ENCODE measurements at regions not wholly inside any gene's neighbourhood (a gene's known extent, or its start where the extent isn't known, plus 50 kb on each side); places are given as distances from the start of the nearest gene placed in this dataset.
"Not testable (repeated sequence)": the region's sequence is repeated elsewhere in the genome, so short reads cannot be mapped to it uniquely, and the experiment has no call there.

DNA sequence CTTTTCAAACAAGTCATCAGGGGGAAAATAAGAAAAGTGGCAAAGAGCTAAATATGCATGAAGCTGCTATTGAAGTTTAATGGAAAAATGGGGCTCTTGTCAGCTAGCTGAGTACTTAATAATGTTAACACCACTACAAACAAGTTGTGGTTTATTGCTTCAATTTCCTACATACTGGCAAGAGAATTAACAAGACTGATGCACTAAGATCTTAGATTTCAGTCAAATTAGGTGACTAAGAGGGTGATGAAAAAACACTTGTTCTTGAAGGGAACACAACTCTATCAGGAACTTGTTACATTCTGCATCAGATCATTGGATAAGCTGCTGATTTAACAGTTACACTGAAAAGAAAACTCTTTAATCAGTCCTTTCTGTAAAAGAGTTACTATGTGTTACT, 234.6 kb upstream of the AFF2 start:
- no peak for DNase-seq (ENCODE audit: low spot score)

DNA sequence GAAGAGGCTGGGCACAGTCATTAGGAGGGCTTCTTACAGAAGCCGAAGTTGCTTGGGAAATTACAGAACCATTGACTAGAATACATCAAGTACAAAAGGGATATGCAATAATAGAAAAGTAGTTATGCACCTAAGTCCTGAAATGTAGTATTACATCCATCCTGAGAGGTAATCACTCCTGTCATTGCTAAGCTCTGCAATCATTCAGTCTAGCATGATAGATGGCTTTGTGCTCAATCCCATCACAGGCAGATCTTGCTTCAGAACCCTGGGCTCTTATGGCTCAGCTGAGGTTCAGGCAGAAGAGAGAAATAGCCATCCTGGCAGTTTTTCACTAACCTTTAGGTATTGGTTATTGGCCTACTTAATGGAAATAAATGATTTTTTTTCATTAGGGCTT, 231.7 kb upstream of the AFF2 start:
- DNase-seq (ENCODE audit: low spot score) = no peak

DNA sequence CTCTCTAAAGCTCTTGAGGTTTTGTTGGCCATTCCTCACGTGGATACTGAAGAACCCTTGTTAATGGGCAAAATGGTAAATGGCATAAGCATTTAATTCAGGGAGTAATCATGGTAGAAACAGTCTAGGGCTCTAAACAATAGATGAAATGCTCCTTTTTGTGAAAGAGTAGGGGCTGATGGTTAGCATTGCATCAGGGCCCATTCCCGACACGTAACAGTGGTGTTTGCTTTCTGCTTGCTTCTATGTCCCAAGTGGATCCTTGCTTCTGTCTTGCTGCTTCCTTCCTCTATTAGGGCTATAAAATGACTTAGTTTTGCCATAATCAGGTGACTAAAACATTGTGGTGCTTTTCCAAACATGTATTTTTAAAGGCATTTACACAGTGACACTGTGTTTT, 230.9 kb upstream of the AFF2 start:
- DNase-seq (ENCODE audit: low spot score) = no peak

DNA sequence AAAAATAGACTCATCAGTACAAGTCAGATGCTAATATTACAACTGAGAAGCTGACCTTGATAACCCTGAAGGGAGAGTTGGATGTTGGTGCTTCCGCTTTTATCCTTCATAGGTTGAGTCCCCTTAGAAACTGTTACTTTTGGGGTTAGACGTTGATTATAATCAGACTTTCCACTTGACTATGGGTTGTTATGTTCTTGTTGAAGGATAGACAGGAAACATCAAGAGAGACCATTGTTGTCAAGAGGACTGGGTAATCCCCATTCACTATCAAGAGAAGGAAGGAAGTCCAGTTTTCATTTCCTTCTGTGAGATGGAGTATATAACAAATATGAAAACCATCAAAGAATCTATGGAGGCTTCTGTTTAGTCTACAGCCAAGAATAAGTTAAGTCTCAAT, 229.9 kb upstream of the AFF2 start:
- DNase-seq (ENCODE audit: low spot score) = no peak

DNA sequence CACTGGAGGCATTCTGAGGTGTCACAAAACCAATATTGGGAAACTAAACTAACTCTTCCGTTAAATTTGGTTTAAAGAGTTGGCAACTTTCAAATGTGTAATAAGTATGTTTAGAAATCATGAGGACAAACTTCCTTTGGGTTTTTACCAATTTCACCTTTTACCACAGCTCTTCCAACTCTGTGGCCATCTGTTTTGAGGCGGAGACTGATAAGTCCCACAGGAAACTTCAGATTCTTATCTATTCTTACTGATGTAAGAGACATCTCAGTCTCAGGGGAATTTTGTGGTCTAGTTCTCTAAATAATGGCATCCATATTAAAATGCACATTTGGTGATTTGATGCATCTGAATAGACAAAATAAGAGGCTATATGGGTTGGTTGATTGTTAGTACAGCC, 229.2 kb upstream of the AFF2 start:
- DNase-seq (ENCODE audit: low spot score) = no peak

DNA sequence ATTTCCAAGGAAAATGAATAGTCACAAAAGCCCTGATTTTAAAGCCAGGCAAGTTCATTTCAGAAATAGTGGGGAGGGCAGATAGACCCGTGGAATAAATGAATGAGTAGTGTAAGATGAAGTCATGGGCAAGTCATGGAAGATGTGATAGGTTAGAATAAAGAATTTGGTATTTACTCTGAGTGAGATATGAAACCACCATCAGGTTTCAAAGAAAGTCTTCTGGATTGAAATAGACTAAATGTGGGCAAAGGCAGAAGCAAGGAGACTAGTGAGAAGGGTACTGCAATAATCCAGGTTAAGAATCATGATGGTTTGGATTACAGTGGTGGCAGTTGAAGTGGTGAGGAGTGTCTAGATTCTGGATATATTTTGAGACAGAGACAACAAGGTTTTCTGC, 218.5 kb upstream of the AFF2 start:
- DNase-seq (ENCODE audit: low spot score) = no peak

DNA sequence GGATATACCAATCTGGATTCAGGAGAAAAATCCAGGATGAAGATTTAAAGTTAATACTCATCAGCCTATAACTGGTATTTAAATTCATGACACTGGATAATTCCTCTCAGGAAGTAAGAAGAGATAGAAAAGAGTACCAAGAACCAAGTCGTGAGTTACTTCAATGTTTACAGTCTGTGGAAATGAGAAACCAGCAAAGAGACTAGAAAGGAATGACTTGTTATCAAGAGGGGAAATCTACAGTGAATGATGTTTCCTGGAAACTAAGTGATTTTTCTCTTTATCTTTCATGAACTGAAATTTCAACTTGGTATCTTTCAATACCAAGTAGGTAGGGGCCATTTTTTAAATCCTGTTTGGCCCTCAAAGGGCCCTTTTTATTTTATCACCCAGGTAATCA, 217.9 kb upstream of the AFF2 start:
- DNase-seq (ENCODE audit: low spot score) = no peak

DNA sequence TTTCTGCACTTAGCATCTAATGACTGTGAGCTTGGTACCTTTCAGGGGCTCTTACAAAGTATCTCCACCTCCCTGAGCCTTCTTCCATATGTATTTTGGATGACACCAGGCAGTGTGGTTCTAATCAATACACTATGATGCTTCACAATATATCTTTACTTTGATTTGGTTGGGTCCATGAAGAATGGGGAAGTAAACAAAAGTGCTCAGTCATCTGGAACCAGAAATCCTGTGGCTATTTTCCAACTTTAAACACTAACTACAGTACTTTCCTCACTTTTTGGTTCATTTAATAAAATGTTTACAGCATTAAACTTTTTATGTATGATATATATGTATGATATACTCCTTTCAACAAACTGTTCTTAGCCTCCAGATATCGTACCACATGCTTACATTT, 216.4 kb upstream of the AFF2 start:
- DNase-seq (ENCODE audit: low spot score) = no peak

DNA sequence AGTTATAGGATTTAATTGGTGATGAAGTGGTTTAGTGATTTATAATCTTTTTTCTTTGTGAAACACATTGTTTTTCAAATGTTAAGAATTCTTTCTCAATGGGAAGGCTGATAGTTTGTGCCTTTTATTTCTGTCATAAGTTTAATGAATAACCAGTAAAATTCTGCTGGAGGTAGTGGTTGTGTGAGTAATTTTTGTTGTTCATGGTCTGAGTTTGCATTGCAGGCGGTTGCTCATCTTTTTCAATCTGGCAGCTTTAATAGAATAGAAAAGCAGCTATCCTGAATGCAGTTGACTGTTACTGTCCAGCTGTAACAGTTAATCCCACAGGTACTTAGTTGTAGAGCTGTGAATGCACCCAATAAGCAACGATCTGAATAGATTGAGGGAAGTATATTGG, 215.6 kb upstream of the AFF2 start:
- no peak for DNase-seq (ENCODE audit: low spot score)

DNA sequence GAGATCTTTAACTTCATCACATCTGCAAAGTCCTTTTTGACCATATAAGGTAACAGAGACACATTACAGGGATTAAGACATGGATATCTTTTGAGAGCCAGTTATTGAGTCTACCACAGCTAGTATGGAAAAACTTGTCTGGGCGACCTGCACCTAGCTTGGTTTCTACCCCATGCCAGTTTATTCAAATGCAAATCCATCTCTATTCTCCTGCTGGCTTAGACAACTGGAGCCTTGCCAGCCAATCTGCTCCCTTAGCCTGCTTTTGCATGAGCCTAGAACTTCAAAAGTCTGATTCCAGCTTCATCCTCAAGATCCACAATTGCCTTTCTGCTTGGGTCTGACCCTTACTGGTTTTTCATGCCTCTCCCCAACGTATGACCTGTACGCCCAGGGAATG, 212.0 kb upstream of the AFF2 start:
- no peak for DNase-seq (ENCODE audit: low spot score)

DNA sequence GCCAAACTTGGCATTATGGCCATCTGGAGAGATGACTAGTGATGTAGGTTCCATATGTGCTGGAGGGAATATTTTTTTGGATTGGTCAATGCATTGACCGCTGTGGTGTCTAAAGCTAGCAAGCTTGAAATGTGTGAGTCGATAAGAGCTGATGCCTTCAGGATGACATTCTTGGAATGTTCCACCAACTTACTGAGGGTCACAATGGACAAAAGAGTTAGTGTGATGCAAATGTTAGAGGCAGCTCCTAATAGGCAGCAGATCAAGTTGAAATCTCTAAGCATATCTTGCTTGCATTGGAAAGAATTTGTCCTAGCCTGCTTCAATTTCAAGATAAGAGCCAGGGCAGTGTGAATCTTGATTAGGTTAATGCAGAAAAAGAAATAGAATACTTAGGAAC, 210.4 kb upstream of the AFF2 start:
- no peak for DNase-seq (ENCODE audit: low spot score)

DNA sequence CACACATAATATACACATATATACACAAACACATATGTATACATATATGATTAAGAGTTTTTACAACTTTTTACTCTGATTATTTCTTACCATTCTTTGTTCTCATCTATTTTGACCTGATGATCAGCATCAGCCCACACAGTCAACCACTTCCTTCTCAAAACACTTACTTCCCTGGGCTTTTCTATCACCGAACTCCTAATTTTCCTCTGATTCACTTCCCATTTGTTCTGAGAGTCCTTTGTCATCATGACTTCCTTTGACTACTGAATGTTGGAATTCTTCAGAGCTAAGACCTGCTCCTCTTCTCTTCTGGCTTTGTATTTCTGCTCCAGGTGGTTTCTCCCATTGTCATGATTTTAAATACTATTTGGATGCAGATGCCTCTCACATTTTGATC, 209.5 kb upstream of the AFF2 start:
- DNase-seq (ENCODE audit: low spot score) = no peak

DNA sequence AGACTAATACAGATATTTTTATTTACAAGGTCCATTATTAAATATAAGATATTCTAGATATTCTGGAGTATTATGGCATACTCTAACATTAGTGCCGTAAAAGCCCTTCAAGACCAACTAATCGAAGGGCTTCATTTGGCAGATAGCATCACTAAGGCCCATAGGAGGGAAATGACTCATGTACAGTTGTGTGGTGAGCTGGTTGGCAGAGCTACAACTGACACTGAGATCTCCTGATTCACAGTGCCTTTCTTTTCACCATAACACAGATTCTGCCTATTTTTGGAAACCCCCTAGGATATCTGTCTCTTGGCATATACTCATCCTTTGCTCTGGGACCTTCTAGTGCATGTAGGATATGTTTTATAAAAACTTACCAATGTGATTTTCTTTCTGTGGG, 201.7 kb upstream of the AFF2 start:
- no peak for DNase-seq (ENCODE audit: low spot score)

DNA sequence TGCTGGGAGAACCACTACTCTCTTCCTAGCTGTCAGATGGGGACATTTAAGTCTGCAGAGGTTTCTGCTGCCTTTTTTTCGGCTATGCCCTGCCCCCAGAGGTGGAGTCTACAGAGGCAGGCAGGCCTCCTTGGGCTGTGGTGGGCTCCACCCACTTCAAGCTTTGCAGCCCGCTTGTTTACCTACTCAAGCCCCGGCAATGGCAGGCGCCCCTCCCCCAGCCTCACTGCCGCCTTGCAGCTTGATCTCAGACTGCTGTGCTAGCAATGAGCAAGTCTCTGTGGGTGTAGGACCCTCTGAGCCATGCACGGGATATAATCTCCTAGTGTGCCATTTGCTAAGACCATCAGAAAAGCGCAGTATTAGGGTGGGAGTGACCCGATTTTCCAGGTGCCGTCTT, 195.2 kb upstream of the AFF2 start:
- DNase-seq (ENCODE audit: low spot score) = not testable (repeated sequence)

DNA sequence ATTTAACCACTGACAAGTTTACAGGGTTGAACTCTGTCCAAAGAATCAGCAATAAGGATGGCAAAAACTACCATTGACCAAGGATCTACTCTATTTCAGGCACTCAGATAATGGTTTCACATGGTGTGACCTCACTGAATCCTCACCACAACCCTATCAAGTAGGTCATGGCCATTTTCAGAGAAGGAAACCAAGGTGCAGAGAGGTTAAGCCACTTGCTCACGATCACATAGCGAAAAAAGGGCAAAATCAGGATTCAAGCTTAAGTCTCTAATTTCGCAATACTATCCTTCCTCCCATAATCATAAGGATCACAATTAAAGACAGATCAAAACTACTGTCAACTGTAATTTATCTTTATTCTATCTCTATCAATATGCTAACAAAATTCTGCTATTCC, 191.0 kb upstream of the AFF2 start:
- no peak for DNase-seq (ENCODE audit: low spot score)

DNA sequence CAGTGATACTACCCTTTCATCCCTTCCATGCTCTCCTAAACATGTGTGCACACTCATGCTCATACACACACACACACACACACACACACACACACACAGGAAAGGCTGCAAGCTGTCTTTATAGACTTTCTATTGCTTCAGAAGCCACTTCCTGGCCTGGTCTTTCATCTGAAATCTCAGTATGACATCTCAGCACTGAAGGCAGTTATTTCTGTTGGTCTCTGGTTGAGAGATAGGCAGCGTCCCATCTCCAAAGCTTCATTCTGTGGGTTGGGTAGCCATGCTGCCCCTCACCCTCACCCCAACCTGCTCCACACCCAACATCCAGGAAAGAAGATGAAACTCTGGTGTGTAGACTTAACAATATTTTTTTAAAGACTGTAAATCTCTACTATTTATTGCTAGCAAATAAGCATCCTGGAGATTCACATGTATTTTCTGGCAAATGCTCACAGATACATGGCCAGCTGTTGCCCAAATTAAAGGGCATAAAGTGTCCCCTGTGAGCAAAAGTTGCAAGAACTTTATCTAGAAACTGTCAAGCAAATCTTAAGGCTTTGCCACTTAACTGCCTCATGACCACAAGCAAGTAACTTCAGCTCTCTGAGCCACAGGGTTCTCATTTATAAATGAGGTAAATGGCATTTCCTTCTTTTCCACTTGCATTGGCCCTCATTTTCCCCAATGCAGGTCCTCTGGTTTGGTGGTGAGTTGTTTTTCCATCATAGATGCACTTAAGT, 189.8 kb upstream of the AFF2 start:
- no peak for DNase-seq (ENCODE audit: low spot score)

DNA sequence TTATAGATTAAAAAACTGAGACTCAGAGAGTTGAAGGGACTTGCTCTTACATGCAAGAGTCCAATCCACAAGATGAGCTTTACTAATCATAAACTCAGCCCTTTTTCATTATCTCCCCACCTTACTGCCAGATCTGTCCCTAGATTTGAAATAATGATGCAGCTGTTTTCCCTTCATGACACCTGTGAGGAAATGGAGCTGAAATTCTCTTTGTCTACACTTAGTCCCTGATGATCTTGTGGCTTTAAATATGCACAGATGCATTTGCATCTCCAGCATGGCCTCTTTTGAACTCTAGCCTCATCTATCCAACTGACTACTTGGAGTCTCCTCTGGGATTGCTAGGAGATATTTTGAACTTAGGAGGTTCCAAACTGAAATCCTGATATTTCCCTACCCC, 188.9 kb upstream of the AFF2 start:
- no peak for DNase-seq (ENCODE audit: low spot score)

DNA sequence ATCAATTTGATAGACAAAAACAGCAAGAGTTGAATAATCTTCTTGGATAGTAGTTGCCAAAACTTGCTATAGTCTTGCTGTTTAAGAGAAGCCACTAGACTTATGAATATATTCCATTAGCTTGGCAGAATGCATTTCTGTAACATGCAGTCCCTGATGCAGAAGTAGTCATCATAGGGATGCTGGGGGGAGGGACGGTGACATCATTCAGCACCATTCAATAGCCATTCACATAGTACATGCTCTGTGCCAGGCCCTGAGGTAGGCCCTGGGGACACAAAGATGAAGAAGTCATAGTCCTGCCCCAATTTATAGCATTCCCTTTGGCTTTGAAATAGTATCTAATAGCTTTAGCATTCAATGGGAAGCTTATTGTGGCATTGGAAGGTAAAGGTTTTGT, 185.5 kb upstream of the AFF2 start:
- no peak for DNase-seq (ENCODE audit: low spot score)

DNA sequence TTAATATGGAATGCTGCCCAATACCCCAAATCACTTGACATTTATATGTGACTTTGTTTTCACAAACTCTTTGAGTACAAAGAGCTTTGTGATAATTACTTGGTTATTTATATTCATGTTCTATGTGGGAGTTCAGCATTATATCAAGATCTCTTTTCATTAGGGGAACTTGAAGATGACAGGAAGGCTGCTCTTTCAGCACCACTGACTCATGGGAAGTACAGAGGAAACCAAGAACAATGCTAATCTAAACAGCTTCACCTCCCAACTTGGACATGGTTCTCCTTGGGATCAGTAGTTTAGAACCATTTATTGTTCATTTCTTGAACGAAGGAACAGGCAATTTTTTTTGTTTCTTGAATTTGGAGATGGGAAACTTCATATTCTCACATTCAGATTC, 184.0 kb upstream of the AFF2 start:
- no peak for DNase-seq (ENCODE audit: low spot score)

DNA sequence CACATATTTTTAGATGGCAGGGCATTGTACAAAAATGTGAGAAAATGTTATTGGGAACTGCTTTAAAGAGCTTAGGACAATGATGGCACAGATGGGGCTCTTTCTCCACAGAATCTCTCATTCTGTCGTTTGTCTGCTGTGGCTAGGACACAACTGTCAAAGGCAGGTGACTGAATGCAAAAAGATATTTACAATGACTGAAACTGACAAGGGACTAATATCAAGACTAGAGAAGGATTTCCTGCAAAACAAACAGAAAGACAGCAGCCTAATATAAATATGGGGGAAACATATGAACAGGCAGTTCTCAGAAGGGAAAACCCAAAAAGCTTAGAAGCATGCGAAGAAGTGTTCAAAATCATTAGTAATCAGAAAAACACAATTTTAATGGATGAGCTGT, 177.5 kb upstream of the AFF2 start:
- DNase-seq (ENCODE audit: low spot score) = no peak

DNA sequence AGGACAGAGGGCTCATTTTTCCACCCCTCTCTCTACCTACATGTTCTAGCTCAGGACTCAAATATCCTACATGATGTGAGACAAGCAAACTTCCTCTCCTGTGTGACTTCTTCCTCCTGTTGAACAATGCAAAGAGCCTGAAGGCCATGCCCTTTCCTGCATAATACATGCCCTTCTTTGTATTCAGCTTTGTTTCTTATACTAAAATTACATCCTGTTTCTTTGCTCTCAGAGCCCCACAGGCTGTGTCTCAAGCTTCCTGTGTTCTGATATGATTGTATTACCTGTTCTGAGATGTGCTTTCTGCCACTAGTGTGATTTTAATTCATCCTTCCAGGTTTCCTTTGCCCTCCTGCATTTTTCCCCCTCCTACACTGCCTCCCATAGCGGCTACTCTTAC, 166.4 kb upstream of the AFF2 start:
- DNase-seq (ENCODE audit: low spot score) = no peak

DNA sequence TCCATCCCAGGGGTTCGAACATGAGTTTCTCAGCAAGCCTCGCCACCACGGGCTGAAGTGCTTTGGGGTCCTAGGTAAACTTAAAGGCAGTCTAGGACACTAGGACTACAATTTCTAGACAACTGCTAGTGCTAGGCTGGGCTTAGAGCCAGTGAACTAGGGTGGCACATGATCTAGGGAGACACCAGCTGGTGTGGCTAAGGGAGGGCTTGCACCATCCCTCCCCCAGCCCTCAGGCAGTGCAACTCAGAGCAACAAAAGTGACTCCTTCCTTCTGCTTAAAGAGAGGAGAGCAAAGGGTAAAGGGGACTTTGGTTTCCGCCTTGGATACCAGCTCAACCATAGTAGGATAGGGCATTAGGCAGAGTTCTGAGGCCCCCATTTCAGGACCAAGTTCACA, 162.5 kb upstream of the AFF2 start:
- DNase-seq (ENCODE audit: low spot score) = no peak

DNA sequence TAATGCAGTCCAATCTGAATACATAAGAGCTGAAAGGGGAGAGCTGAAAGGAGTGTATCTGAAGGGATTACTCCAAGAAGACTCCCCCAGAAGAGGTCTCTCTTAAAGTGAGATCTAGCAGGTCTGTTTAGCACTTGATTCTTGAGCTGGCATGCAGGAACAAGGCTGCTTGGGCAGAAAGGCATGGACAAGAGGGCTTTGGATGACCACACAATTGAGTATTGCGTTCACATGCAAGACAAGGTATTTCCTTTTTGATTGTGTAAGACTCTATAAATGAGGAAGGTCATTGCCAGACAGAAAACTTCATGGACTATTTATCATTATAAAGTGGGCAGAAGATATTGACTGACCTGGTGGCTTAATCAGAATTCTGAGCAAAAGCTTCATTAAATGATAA, 145.5 kb upstream of the AFF2 start:
- no peak for DNase-seq (ENCODE audit: low spot score)

DNA sequence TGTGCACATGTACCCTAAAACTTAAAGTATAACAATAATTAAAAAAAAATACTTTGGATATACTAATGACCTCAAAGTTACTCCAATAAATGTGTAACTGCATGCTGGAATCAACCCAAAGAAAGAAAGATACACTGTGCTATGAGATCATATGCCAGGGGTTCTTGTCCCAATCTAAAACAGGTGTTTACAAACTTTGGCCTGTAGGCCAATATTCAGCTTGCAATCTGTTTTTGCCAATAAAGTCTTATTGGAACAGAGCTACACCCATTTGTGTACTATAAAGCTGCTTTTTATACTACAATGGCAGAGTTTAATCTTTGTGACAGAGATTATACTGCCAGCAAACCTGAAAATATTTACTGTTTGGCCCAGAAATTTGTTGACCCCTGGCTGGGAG, 138.8 kb upstream of the AFF2 start:
- DNase-seq (ENCODE audit: low spot score) = no peak
